HG03520 (cell line): ENCODE measurements at regions not wholly inside any gene's neighbourhood (a gene's known extent, or its start where the extent isn't known, plus 50 kb on each side); places are given as distances from the start of the nearest gene placed in this dataset.
"Not testable (repeated sequence)": the region's sequence is repeated elsewhere in the genome, so short reads cannot be mapped to it uniquely, and the experiment has no call there.

Experiments
- ATAC-seq: cut with Tn5 transposase; IDR thresholded peaks from one replicate; pipeline ENCODE4 v1.9.1; 2021; ENCODE audit warnings: mild to moderate bottlenecking, moderate library complexity; ENCODE audit not compliant: unreplicated experiment

DNA sequence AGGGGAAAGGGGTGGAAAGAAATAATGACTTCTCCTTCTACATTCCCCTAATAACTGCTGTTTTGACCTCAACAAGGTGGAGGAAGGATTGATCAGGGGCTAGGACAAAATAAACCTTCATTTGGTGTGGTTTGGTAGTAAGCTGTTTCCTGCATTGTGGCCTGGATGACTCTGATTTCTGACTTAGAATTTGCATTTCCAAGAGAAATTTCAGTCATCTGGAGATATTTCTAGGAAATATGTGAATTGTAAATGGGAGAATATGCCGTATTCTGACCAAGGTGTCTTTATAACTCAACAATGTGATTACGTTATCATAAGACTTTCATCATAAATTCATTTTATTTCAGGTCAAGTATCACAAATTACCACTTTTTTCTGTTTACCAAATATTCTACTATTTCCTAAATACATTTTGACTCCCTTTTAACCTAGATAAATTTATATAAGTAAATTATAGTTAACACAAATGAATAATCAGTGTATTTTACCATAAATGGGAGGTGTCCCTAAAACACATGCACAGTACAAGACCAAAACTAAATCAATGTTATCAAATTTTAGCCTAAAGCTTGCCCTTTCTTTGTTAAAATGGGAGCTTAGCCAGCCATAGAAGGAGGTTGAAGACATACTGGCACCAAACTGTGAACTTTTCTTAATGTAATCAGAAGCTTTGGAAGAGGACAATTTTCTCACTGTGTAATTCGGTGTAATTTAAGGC is 828.8 kb downstream of the TMTC2 start:
- ATAC-seq, result no peak

DNA sequence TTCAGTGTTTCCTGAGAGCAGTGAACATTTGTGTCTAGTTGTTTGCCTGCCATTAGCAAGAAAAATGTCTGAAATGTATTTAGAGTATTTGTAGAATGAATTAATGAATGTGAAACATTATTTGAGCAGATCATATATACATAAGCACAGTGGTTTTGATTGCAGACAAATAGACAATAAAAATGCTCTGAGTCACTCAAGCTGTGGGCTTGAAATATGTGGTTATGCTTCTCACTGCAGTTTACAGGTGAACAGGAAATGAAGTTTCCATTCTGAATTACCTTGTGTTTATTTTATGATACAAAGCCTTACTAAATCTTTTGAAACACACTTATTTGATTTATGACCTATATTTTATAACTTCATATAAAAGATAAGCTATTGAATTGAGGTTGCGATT is 827.7 kb downstream of the TMTC2 start:
- no peak for ATAC-seq

DNA sequence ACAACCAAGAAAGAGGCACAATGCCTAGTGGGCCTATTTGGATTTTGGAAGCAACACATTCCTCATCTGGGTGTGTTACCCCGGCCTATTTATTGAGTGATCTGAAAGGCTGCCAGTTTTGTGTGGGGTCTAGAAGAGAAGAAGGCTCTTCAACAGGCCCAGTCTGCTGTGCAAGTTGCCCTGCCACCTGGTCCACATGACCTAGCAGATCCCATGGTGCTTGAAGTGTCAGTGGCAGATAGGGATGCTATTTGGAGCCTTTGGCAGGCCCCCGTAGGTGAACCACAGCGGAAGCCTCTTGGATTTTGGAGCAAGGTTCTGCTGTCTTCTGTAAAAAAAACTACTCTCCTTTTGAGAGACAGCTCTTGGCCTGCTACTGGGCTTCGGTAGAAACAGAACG is 820.1 kb downstream of the TMTC2 start:
- ATAC-seq, result no peak

DNA sequence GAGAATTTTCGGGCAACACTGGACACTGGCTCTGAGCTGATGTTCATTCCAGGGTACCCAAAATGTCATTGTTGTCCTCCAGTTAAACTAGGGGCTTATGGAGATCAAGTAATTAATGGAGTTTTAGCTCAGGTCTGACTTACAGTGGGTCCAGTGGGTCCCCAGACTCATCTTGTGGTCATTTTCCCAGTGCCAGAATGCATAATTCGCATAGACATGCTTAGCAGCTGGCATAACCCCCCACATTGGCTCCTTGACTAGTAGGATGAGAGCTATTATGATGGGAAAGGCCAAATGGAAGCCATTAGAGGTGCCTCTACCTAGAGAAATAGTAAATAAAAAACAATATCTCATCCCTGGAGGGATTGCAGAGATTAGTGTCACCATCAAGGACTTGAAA is 818.9 kb downstream of the TMTC2 start:
- no peak for ATAC-seq

DNA sequence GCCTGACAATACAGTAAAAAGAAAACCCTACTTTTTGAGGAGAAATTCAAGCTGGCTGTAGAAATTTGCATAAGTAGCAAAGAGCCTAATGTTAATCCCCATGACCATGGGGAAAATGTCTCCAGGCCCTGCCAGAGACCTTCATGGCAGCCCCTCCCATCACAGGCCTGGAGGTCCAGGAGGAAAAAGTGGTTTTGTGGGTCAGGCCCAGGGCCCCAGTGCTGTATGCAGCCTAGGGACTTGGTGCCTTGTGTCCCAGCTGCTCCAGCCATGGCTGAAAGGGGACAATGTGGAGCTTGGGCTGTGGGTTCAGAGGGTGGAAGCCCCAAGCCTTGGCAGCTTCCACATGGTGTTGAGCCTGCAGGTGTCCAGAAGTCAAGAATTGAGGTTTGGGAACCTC is 813.2 kb downstream of the TMTC2 start:
- not testable (repeated sequence) for ATAC-seq

DNA sequence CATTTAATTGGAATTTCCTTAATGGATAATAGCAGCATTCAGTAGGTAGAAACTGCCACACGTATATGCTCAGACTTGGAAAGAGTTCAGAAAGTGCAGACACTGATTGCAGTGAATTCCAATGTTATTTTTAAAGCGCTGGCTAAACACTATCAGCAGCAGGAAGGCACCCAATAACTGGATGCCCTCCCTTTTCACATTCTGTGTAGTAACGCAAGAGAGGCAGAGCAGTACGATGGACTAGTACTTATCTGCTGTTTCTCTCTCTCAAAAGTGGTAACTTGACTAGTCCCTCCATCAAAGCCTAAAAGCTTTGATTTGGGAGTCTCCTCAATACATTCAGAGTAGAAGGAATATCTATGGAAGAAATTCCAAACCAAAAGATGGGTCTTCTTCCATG is 791.0 kb downstream of the TMTC2 start:
- no peak for ATAC-seq

DNA sequence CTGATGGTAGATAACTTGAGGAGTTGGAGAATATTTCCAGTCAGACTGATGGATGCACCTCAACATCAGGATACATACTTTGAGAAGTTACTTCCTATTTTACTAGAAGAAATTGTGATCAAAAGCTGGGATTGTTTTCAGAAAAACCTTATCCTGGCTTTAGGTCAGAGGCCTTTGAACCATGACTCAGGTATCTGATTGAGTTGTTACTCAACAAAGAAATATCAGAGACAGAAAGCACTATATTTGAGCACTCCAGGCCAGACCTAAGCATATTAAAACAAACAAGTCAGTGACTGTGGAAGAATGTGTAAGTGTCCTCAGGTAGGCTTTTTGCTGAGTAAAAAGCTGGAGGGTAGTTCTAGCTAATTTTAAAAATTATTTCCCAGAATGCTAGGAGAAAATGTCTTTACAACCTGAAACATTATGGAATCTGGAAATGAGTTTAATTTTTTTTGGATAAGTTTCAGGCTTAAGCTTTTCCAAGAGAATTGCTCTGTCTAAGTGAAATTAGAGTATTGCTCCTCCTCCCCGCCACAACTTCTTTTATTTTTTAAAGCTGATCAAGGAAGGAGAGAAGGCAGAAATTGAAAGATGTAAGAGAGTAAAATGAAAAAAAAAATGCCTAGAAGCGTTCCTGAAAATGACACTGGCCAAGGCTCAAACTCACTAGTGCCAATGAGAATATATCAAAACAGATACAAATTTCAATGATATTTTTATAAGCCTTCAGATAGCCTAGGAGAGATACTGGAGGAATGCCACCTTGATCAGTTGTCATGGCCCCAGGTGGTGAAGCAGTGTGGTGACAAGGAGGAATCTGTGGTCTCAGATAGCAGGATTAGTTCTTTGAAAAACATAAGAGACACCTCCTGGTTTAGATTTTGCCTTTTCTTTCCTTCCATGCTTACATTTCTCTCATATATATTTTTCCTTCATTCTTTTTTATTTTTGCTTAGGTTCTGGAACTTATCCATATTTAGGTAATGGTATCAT is 790.3 kb downstream of the TMTC2 start:
- ATAC-seq, result no peak

DNA sequence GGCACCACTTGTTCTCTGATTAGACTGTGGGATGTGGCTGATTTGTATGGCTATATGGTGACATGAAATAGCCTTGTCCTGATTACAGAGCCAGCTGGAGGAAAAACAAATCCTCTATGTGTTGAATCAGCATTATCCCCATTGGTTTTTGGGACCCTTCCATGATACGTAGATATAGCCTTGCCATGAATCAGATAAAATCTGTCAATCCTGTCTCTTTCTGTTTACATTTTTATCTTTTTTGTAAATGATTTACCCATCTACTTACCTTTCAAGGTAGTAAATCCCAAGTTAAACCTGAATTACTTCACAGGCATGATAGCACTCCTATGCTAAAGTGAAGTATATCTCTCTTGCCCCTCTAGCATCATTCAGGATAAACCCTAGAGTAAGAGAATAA is 789.3 kb downstream of the TMTC2 start:
- ATAC-seq, result no peak

DNA sequence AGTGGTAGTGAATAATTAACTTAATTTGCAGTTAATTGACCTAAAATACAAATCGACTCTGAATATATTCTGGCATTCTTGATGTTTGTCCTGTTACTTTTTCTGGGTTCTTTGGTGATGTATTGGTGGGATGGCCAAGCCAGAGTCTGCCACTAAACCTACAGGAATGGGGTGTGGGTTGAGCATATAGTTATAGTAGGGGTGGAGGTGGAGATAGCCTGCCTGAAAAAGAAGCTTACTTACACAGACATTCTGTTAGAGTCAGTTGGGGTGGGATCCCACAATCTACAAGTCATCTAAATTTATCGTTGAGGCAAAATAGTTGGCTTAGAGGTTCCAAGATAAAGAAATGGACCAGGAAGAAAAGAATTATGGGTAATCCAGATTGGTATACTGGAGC is 787.7 kb downstream of the TMTC2 start:
- no peak for ATAC-seq

DNA sequence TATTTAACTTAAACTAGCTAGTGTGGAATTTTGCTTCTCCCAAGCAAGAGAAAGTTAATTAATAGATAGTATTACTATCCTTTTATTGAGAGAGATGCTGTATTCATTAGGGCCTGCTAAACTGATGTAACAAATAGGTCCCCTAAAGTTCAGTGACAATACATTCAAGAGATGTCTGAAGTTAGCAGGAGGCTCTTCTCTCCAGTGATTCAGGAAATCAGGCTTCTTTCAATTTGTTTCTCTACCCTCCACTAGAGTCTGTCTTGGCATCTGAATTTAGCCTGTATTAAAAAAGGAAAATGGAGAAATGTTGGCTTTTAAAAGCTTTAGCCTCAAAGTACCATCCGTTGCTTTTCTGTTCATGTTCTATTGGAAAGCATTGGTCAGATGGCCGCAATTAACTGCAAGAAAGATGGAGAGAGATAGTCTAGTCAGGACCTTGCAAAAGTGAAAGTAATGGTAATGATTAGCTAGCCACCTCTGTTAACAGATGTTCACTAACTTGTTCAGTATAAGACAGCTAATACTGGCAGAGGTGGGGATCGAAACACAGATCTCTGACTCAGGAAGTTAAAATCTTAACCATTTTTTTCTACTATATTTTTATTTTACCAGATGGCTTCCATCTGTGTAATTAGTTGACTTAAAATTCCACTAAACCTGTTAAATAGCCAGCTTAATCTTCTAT is 786.8 kb downstream of the TMTC2 start:
- peak; percentile 89 for ATAC-seq

DNA sequence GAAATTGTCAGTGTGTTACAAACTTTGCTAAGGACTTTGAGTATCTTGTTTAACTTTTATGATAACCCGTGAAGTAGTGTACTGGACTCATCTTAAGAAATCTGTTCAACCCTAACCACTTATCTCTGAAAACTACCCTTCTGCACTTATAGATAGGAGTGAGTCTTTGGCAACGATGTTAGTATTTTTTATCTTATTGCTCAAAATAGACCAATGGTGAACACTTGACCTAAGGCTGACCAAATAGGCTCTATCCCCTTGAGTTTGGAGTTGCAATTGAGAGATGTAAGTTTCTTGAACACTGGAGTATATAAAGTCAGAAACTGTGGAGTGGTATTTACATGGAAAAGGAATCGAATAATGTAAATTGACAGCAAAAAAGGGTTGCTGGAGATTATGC is 786.1 kb downstream of the TMTC2 start:
- ATAC-seq, result no peak

DNA sequence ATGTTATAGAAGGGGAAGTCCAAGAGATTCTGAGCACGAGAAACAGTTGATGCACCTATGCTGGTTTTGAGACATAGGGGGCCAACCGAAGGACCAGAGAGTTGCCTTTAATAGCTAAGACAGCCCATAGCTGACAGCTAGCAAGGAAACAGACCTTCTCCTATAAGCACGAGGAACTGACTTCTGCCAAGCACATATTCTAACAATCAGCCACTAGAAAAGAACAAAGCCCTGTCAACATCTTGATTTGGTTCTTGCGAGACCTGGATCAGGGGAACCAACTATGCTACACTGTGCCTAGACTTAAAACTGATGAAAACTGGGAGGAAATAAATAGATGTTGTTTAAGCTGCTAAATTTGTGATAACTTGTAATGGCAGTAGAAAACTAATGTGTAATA is 785.6 kb downstream of the TMTC2 start:
- ATAC-seq, result no peak

DNA sequence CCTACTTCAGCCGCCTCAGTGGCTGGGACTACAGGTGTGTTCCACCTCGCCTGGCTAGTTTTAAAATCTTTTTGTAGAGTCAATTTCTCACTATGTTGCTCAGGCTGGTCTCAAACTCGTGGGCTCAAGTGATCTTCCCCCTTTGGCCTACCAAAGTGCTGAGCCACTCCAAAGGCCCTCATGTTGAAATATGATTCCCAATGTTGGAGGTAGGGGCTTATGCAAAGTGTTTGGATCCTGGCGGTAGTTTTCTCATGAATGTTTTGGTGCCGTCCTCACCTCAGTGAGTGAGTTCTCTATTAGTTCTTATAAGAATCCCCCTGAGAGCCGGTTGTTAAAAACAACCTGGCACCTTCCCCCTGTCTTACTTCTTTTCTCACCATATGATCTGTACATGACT is 784.6 kb downstream of the TMTC2 start:
- no peak for ATAC-seq

DNA sequence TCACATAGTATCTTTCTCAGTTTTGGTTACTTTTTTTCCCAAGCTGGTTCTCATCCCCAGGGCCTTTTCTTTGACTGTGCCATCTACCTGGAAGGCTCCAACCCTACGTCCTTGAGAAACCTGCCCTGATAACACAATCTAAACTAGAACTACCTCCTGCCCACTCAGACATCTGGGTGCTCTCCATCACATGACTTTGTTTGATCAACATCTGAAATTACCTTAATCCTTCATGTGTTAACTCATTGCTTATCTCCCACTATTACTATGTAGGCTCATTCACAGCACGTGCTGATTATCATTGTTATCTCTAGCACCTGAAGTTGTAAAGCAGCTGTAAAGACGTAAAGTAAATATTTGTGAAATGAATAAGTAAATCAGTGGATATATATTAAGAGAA is 784.0 kb downstream of the TMTC2 start:
- ATAC-seq, result no peak

DNA sequence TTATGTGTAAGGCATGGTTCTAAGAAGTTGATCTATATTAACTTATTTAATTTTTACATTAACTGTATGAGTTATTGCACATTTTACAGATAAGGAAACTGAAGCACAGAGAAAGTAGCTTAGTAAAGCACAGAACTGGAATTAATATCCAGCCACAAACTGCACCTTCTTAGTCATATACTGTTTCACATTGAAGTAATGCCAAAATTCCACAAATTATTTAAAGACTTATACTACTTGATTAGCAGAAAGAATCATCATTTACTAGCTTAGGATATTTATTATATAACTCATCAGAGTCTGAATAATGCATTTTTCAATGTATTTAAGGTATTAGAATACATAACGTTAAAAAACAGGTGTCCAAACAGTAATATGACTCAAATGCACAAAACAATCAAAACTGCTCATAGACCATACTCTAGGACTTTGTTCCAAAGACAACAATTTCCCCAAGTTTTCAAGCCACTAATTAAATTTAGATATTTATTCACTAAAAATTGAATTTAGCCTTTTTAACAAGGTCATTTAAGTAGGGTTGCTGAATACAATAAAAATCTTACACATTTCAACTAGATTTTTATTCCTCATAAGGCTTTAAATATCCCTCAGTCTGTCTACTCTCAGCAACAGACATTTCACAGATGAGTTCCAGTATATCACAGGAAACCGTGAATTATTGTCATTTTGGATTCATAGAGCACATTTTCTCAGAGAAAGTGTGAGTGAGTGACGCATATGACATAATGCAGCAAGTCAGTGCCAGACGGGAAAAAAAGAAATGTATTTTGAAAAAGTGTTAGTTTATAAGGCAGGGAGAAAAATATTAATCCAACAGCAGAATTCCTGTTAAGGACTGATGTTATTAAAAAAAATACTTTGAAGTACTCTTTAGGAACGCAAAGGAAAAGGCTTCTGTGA is 782.5 kb downstream of the TMTC2 start:
- ATAC-seq, result no peak

DNA sequence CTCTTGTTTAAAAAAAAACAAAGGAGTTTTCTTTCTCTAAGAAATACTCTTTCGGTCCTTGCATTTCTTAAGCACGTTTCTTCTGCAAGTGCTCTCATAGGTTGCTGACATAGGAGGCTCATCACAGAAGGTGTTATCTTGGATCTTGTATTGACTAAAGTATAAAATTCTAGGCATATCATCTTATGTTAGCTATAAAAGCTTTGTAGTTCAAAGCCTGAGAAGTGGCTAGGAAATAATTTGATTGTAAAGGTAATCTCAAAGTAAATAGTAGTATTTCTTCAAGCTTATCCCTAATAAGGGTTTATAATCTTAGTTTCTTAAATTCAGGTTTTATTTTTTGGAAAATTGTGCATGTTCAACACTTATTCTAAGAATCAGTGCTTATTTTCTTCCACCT is 778.9 kb downstream of the TMTC2 start:
- ATAC-seq, result no peak

DNA sequence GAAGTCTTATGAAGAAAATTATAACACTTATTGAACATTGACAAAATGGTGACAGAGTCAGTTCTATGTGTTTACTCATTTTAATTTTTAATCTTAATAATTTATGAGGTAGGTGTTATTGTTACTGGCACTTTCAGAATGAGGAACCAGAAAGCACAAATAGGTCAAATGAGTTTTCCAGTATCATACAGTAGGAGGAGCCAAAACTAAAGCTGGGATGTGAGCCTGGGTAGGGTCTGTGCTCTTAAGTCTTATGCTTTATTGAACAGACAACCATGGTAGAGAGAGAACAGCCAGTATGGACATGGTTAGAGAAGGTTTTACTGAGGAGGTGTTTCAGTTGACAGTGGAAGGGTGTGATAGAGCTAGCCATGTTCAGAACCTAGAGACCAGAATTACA is 775.7 kb downstream of the TMTC2 start:
- no peak for ATAC-seq

DNA sequence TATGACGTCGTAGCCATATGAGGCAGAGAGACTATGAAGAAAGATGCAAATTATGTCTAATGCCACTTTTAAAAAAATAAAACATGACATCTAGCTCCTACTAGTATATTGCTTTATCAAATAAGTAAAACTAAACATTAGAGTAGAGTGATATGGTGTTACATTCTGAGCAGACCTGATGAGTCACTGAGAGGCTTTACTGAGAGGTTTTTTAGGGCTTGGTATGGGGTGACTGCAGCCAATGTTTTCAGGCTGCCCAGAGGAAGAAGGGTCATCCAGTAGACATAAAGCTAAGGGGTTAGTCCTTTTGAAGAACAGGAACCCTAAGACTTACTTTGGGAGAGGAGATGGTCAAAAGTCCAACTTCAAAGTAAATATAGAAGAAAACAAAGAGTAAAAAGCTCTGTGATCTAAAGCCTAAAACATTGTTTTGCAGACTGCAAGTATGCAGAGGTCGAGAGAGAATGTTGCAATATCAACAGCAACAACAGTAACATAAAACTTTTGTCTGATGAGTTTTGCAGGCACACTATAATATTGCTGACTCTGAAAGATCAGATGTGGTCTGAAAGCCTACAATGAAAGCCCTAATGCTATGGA is 774.7 kb downstream of the TMTC2 start:
- ATAC-seq, result no peak

DNA sequence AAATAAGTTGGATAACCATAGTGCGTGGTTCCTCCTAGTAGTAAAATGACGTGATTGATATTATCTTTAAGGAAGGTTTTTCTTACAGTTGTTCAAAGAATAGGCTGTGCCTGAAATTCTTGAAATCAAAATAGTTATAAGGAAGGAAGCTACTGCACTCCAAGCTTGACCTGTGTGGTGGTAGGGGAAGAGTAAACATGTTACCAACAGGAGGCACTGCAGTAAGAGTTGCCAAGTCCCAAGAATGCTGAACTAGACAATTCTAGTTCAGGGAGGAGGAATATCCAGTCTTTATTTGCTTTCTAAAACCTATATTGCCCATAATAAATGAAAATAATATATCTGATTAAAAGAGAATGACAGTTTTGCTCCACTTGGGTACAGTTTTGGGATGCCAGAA is 764.5 kb downstream of the TMTC2 start:
- no peak for ATAC-seq

DNA sequence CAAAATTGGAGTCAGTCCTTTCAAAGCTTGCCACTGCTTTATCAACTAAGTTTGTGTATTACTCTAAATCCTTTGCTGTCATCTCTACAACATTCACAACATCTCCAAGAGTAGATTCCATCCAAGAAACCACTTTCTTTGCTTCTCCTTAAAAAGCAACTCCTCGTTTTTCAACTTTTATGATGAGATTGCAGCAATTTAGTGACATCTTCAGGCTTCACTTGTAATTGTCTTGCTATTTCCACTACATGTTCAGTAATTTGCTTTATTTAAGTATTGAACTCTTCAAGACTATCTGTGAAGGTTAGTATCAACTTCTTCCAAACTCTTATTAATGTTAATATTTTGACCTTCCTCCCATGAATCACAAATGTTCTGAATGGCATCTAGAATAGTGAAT is 747.9 kb downstream of the TMTC2 start:
- ATAC-seq, result no peak
